Peyer's patch (tissue), 4 donors: ENCODE measurements at regions not wholly inside any gene's neighbourhood (a gene's known extent, or its start where the extent isn't known, plus 50 kb on each side); places are given as distances from the start of the nearest gene placed in this dataset.

Experiments
- DNase-seq, 3 donors: peaks; one replicate each; pipeline ENCODE4 v3.0.0-alpha.2; 2017 to 2019
- H3K27ac ChIP-seq, 4 donors: fragments of 200-600 bp; sonication (generic); one replicate each; pipeline ENCODE4 v1.5.1; 2016 to 2019
- H3K27me3 ChIP-seq, 2 donors: fragments of 200-600 bp; sonication (generic); one replicate each; pipeline ENCODE4 v1.5.1; 2019
- H3K36me3 ChIP-seq, 3 donors: fragments of 200-600 bp; sonication (generic); one replicate each; pipeline ENCODE4 v1.5.1; 2016 to 2019
- H3K4me1 ChIP-seq, 4 donors: fragments of 200-600 bp; sonication (generic); one replicate each; pipeline ENCODE4 v1.5.1; 2016 to 2019
- H3K4me3 ChIP-seq, 4 donors: fragments of 200-600 bp; sonication (generic); 1 replicate in 3 of 4; 2 replicates in 1 of 4; pipeline ENCODE4 v1.5.1; 2016 to 2019; ENCODE audit warnings: mild to moderate bottlenecking in 1 of 4
- H3K9me3 ChIP-seq, 4 donors: fragments of 200-600 bp; sonication (generic); one replicate each; pipeline ENCODE4 v1.5.1; 2016 to 2019; ENCODE audit warnings: mild to moderate bottlenecking in 1 of 4
- POLR2A ChIP-seq, 2 donors: fragments of 450-650 bp; IDR thresholded peaks; one replicate each; pipeline ENCODE4 v1.5.1; 2017; ENCODE audit warnings: antibody characterized with exemption in 2 of 2, mild to moderate bottlenecking in 2 of 2, moderate library complexity in 2 of 2
- TF ChIP-seq, protein P1 (sequence below), 6 experiments: fragments of 450-650 bp in 4 of 6; fragments of 200-600 bp in 2 of 6; sonication (generic) in 1 of 6; IDR thresholded peaks; one replicate each; pipeline ENCODE4 v1.5.1; 2017 to 2019; ENCODE audit warnings: antibody characterized with exemption in 6 of 6, mild to moderate bottlenecking in 3 of 6, moderate library complexity in 1 of 6

DNA sequence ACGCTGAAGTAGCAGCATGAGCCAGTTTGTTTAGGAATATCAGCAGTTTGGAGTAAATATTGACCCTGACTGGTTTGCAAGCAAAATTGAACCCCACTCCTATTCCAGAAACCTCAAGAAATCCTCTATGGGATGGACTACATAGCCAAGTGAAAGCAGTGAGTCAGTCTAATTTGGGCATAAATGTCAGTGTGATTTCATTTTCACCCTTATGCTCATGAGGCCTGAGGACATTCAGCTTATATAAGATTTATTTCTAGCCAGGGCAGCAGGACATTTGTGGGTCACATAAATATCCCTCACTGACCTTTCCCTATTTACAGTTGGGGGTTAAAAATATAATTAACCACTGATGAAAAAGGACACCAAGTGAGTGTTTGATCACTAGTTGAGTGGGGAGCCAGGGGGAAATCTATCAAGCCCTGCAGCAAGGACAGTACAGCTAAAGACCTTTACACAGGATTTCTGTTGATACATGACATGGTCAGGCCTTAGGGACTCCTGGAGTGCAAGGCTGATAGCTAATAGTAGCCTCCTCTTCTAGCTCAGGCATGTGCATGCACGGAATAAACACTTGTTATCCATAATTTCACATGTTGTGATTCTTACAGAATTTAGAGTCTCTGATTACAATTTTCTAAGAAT, 996.9 kb upstream of the GRIA3 start:
- Histone ChIP-seq H3K36me3 (no peaks in the 10 kb centered on the region), H3K4me1 (no peaks in the 10 kb centered on the region), H3K9me3 (no peaks in the 10 kb centered on the region), H3K4me3 (no peak overlapping the region), H3K27ac (no peak overlapping the region), H3K27me3 (no peaks in the 10 kb centered on the region)
- no peak for TF ChIP-seq POLR2A (IDR thresholded peaks at IDR 0.05)
- TF ChIP-seq, protein P1, sequence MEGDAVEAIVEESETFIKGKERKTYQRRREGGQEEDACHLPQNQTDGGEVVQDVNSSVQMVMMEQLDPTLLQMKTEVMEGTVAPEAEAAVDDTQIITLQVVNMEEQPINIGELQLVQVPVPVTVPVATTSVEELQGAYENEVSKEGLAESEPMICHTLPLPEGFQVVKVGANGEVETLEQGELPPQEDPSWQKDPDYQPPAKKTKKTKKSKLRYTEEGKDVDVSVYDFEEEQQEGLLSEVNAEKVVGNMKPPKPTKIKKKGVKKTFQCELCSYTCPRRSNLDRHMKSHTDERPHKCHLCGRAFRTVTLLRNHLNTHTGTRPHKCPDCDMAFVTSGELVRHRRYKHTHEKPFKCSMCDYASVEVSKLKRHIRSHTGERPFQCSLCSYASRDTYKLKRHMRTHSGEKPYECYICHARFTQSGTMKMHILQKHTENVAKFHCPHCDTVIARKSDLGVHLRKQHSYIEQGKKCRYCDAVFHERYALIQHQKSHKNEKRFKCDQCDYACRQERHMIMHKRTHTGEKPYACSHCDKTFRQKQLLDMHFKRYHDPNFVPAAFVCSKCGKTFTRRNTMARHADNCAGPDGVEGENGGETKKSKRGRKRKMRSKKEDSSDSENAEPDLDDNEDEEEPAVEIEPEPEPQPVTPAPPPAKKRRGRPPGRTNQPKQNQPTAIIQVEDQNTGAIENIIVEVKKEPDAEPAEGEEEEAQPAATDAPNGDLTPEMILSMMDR (IDR thresholded peaks at IDR 0.05): no peak
- no peak for DNase-seq

DNA sequence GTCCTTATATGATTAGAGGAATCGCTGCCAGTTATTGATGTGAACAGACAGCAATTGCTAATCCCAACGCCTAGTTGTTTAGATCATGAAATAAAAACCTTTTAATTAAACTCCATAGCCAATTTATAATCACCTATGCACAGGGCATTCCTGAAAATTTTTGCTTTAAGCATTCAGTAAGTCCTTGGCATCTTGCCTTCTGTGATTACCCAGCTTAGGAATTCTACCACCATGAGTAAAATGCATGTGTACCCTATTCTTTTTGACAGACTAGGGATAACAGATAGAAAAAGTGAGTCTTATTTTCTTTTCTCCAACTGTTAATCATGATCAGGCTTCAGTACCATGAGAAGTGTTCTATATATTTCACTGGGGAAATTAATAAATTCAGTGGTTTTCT, 995.3 kb upstream of the GRIA3 start:
- TF ChIP-seq, protein P1 (IDR thresholded peaks at IDR 0.05): no peak
- no peak for TF ChIP-seq POLR2A (IDR thresholded peaks at IDR 0.05)
- H3K9me3 ChIP-seq: no peaks in the 10 kb centered on the region
- no peaks in the 10 kb centered on the region for H3K27me3 ChIP-seq
- H3K4me1 ChIP-seq: no peaks in the 10 kb centered on the region
- H3K4me3 ChIP-seq: no peak overlapping the region
- DNase-seq: no peak
- H3K27ac ChIP-seq: no peak overlapping the region
- no peaks in the 10 kb centered on the region for H3K36me3 ChIP-seq

DNA sequence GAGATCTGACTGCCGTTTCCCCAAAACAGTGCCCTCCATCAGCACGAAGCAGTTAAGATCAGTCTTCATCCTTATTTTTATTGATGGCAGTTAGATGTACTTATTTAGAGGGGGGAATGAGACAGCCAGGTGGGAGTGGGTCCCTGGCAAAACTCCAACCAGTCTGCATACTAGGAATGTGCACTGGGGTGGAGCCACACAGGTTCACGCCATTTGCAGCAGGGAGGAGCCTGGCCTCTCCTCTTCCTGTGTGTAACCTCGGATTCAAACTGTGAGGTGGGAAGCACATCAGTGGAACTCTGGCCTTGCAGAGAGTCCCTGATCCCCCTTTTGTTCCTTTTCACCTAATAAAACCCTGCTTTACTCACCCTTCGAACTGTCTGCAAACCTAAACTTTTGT, 987.7 kb upstream of the GRIA3 start:
- no peaks in the 10 kb centered on the region for H3K27me3 ChIP-seq
- TF ChIP-seq POLR2A (IDR thresholded peaks at IDR 0.05): no peak
- TF ChIP-seq, protein P1 (IDR thresholded peaks at IDR 0.05): no peak
- H3K36me3 ChIP-seq: no peaks in the 10 kb centered on the region
- no peak for DNase-seq
- H3K9me3 ChIP-seq: no peaks in the 10 kb centered on the region
- no peak overlapping the region for H3K27ac ChIP-seq
- H3K4me1 ChIP-seq: no peaks in the 10 kb centered on the region
- H3K4me3 ChIP-seq: no peak overlapping the region

DNA sequence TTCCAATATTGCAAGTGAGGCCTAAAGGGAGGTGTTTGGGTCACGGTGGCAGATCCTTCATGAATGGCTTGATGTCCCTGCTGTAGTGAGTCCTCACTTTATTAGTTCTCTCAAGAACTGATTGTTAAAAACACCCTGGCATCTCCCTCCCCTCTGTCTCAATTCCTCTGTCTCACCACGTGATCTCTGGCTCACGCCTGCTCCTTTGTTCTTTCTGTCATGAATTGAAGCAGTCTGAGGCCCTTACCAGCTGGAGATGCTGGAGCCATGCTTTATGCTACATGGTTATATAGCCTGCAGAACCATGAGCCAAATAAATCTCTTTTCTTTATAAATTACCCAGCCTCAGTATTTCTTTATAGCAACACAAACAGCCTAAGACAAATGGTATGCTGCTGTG, 980.7 kb upstream of the GRIA3 start:
- H3K27ac ChIP-seq: no peak overlapping the region
- TF ChIP-seq, protein P1 (IDR thresholded peaks at IDR 0.05): no peak
- TF ChIP-seq POLR2A (IDR thresholded peaks at IDR 0.05): no peak
- H3K36me3 ChIP-seq: no peaks in the 10 kb centered on the region
- H3K27me3 ChIP-seq: no peaks in the 10 kb centered on the region
- no peaks in the 10 kb centered on the region for H3K9me3 ChIP-seq
- H3K4me1 ChIP-seq: no peaks in the 10 kb centered on the region
- H3K4me3 ChIP-seq: no peak overlapping the region
- DNase-seq: no peak

DNA sequence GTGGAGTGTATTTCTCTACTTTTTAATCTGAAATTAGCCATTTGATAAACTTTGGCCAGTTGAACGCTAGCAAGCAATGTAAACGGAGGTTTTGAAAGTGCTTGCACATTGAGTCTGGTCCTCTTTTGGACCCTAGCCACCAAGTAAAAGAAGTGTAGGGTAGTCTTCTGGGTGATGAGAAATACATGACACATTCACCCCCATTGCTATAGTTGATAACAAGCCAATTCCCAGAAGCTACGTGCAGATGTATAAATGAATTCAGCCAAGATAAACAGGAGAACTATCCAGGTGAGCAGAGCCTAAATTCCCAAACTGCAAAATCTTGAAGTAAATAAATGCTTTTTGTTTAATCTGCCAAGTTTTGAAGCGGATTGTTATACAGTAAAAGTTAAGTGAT, 965.4 kb upstream of the GRIA3 start:
- Histone ChIP-seq H3K27ac (no peak overlapping the region), H3K4me1 (no peaks in the 10 kb centered on the region), H3K9me3 (no peaks in the 10 kb centered on the region), H3K27me3 (no peaks in the 10 kb centered on the region), H3K4me3 (no peak overlapping the region), H3K36me3 (no peaks in the 10 kb centered on the region)
- DNase-seq: no peak
- TF ChIP-seq POLR2A (IDR thresholded peaks at IDR 0.05): no peak
- TF ChIP-seq, protein P1 (IDR thresholded peaks at IDR 0.05): no peak

DNA sequence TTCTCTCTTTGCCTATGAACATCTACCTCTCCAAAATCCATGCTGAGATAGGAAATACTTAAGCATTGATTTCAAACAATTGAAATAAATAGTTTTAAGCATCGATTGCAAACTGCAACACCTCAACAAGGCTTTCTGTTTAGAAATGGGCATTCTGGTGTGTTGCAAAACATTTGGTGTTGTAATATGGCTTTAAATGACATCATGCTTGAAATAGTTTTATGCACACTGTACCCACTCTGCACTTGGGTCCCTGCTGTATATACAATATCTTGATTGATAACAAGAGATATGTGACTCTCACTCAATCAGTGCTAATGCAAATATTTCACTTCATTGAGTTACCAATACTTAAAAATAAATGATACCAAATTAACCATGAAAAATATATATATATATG, 964.9 kb upstream of the GRIA3 start:
- Histone ChIP-seq H3K4me3 (no peak overlapping the region), H3K27me3 (no peaks in the 10 kb centered on the region), H3K27ac (no peak overlapping the region), H3K9me3 (no peaks in the 10 kb centered on the region), H3K36me3 (no peaks in the 10 kb centered on the region), H3K4me1 (no peaks in the 10 kb centered on the region)
- TF ChIP-seq POLR2A (IDR thresholded peaks at IDR 0.05): no peak
- TF ChIP-seq, protein P1 (IDR thresholded peaks at IDR 0.05): no peak
- DNase-seq: no peak
